ENCODE measurements at regions not wholly inside any gene's neighbourhood (a gene's known extent, or its start where the extent isn't known, plus 50 kb on each side); places are given as distances from the start of the nearest gene placed in this dataset.

DNA sequence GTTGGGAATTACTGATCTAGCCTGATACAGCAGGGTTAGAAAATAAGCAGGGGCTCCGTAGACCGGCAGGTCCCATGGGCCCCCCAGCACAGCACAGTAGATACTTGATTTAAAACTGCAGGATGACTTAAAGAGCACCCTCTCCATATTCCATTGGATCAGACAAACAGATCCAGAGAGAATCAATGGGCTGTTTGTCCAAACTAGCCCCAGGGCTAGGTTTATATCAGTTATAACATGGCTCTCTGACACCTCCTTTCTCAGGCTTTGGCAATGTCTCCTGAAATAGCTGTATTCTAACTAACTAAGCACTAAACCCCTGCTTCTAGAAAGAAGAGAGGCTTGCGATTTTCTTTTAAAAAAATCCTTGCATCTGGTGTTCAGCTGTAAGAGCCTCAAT, 100.4 kb upstream of the GALNT18 start:
- no peak for TF ChIP-seq EZH2phosphoT487 (IDR thresholded peaks at IDR 0.05; ENCODE audit: low read depth, severe bottlenecking, unreplicated experiment)
- TF ChIP-seq, protein P1, sequence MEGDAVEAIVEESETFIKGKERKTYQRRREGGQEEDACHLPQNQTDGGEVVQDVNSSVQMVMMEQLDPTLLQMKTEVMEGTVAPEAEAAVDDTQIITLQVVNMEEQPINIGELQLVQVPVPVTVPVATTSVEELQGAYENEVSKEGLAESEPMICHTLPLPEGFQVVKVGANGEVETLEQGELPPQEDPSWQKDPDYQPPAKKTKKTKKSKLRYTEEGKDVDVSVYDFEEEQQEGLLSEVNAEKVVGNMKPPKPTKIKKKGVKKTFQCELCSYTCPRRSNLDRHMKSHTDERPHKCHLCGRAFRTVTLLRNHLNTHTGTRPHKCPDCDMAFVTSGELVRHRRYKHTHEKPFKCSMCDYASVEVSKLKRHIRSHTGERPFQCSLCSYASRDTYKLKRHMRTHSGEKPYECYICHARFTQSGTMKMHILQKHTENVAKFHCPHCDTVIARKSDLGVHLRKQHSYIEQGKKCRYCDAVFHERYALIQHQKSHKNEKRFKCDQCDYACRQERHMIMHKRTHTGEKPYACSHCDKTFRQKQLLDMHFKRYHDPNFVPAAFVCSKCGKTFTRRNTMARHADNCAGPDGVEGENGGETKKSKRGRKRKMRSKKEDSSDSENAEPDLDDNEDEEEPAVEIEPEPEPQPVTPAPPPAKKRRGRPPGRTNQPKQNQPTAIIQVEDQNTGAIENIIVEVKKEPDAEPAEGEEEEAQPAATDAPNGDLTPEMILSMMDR (IDR thresholded peaks at IDR 0.05; ENCODE audit: poor library complexity), result no peak

Measured in hepatocyte (in vitro differentiated cells).